Activated gamma-delta T cell treated with Interleukin-2 at 50 U/mL for 16 hours (primary cell): ENCODE measurements at regions not wholly inside any gene's neighbourhood (a gene's known extent, or its start where the extent isn't known, plus 50 kb on each side); places are given as distances from the start of the nearest gene placed in this dataset.
"Not testable (repeated sequence)": the region's sequence is repeated elsewhere in the genome, so short reads cannot be mapped to it uniquely, and the experiment has no call there.

ENCODE experiments used
- DNase-seq: peaks from one replicate; pipeline ENCODE4 v3.0.0-alpha.2; 2020

DNA sequence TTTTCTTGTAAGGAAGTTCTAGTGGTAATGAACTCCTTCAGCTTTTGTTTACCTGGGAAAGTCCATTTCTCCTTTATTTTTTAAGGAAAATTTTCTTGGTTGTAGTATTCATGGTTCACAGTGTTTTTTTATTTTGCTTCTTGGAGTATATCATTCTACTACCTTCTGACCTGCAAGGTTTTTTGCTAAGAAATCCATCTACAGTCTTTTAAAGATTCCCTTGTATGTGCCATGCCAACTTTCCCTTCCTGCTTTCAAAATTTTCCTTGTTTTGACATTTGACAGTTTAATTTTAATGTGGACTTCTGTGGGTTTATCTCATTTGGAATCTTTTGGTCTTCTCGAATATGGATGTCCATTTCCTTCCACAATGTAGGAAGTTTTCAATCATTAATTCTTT, 855.6 kb downstream of the TBC1D32 start:
- no peak for DNase-seq

DNA sequence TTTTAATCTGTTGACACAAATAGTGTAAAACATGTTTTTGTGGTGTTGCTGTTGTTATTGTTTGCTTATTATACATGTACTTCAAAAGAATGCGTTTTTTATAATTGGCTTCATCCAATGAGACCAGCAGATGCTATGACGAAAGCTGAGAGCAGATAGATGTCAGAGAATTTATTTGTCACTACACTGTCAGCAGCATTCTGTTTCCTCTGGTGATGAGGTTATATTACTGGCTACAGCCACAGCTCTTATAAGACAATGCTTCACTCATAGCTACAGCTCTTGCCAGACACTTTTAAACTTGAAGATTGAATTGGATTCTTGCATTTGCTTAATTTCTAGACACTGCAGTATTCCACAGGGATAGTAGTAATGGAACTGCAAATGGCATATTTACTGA, 860.5 kb downstream of the TBC1D32 start:
- DNase-seq, result no peak

DNA sequence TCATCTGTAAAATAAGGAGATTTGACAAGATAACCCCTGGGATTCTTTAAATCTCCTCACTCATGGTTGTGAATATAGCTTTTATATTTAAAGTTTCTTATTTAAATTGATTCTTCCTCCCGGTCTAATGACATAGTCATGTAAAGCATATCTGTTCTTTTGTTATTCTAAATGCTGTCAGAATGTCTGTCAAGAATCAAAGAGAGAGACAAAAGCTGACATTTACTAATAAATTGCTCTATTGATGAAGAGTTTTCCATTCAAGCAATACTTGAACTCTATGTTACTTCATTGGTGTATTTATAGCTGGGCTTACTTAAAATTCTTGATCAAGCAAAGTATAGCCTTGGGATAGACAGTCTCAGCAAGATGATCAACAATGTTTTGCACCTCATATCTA, 865.8 kb downstream of the TBC1D32 start:
- DNase-seq, result no peak

DNA sequence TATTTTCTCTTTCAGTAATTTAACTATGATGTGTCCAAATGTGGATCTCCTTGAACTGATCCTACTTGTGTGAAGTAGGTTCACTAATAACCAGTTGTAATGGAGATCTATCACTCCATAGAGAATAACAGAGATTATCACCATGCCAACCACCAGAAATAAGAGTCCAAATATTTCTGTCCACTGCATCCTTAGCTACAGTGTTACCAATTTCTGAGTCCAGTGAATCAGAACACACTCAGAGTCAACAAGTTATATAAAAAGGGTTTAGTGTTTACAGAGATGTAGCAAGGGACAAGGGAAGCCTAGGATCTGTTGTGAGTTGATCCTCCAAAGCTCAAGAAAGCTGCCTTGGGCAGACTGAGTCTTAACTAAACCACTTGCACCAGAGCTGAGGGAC, 882.8 kb downstream of the TBC1D32 start:
- no peak for DNase-seq

DNA sequence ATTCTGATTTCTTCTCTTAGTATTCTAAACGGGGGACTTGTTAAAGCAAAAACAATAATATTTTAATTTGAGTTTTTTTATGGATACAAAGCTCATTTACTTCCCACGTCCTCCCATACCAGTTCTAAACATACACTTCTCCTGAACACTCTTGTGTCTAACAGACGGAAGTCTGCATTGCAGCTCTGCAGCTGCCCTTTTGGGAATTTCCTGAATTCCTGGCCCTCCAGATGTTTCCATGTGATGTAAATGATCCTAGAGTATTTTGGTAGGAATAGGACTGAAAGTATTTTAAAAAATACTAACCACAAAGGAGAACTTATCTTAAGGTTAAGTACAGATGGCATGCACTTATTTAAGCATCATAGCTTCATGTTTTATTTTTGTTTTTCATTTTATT, 886.7 kb downstream of the TBC1D32 start:
- DNase-seq, result no peak

DNA sequence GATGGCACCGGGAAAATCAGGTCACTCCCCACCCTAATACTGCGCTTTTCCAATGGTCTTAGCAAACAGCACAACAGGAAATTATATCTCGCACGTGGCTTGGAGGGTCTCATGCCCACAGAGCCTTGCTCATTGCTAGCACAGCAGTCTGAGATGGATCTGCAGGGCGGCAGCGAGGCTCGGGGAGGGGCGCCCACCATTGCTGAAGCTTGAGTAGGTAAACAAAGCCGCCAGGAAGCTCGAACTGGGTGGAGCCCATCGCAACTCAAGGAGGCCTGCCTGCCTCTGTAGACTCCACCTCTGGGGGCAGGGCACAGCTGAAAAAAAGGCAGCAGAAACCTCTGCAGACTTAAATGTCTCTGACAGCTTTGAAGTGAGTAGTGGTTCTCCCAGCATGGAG, 901.4 kb downstream of the TBC1D32 start:
- not testable (repeated sequence) for DNase-seq

DNA sequence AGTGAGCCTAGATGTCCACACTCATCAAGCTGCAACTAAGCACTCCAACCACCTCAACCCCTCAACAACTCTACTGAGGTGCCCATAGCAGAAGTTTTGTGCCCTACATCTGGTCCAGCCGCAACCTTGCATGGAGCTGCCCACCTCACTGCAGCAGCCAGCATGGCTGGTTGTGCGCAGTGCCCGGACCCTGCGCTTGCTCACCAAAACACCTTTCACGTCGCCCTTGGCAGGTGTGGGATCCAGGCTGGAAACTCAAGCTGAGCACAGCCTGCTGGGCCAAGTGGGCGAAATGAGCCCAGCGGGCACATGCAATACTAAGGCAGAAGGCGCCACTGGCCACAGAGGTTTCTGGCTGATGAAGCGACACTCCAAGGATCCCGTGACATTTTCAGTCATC, 902.4 kb downstream of the TBC1D32 start:
- DNase-seq, result no peak

DNA sequence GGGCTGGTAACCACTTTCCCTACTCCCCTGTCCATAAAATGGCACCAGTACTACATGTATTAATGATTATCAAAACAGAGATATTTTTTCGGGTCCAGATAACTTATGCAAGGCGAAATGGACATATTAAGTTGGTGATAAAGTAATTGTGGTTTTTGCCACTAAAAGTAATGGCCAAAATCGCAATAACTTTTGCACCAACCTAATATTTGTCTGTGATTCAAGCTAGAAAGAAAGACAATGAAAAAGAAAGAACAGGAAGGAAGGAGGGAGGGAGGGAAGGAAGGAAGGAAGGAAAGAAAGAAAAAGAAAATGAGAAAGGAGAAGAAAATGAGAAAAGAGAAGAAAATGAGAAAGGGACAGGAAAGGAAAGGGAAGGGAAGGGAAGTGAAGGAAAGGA, 922.9 kb downstream of the TBC1D32 start:
- no peak for DNase-seq

DNA sequence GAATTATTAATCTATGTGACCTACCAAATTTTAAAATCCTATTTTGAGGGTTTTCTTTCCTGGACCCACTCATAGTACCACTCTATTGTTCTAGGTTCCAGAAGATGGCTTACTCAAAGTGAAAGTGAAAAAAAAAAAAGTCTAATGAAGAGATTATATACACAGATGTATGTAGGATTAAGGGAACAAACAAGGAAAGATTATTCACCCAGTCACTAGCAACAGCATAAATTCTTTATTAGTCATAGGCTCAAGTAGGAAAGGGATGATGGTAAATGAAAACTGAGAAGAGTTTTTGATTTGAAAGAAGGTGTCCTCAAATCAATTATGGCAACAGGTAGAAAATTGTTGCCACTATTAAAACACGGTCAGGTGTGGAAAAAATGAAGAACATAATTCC, 923.7 kb downstream of the TBC1D32 start:
- DNase-seq, result no peak

DNA sequence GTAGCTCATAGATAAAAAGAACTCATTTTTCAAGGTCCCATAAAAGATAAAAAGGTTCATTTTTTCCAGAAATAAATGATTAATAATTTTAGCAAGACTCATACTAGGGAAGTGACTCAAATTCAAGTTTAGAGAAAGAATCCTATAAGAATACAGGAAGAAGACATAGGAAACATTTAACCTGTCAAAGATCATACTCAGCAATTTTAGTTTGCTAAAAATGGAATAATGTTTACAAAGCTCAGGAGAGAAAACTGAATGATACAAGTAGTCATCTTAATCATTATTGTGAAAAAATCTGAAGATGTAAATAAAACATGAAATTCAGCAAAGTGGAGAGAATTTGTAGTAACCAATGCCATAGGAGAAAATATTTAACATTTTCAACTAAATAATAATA, 926.6 kb downstream of the TBC1D32 start:
- no peak for DNase-seq

DNA sequence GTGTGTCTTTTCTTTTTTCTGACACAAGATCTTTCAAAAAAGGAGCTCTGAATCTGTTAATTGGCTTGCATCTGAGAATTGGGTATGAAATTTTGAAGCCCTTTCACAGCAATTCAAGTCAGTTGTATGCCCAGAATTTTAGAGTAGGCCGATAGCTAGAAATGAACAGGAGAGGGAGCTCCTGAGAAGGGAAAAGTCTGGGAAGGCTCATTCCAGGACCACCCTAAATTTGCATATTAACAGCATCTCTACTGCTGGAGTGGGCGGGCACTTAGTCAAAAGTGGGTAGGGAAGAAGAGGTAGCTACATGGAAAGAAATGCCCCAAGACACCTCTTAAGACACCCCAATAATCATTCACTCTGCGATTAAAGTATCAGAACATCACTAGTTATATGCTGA, 928.3 kb downstream of the TBC1D32 start:
- DNase-seq, result no peak

DNA sequence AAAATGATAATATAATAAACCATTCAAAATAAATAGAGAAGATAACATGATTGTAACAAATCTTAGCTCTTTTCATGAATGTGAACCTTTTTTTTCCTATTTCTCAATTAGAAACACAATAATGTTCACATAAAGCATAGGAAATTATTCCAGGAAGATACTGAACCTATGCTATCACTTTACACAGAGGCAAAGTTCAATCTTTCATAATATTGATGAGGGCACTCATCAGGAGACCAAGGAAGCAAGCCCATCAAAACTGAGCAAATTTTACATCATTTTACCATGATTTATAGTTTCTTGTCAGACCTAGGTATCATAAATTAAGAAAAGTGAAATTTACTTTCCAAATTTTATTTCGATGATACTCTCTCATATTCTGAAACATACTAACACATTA, 938.5 kb downstream of the TBC1D32 start:
- no peak for DNase-seq

DNA sequence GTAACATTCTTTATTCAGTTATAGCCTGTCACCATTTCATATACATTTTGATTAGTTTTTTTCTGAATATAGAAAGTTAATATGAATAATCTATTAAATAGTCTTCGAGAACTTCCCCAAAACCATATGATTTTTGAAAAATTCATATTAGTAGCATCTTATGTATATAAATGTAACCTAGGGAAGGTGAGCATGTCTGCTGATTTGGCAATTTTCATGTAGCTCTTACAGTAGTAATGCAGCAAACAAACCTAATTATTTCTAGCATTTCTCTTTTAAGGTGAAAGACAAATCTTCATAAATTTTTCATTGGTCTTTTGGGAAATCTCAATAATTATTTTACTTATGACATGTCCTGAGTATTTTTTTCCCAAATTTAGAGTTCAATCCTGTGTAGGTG, 939.0 kb downstream of the TBC1D32 start:
- DNase-seq, result no peak

DNA sequence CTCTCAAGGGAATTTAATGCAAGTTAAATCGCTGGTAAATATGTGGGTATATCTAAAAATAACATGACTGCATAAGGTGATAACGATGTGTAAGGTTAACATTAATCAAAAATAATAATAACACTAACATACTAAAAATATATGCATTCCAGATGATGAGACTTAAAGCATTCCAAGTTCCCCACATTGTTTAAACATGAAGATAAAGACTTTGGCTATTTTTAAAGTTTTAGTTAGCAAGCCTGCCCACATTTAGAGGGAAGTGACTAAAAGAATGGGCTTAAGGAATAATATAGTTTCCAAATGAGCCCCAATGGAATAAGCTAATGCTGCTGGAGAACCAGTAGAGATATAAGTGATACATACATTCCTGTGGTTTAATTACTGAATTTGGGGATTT, 941.3 kb downstream of the TBC1D32 start:
- DNase-seq, result no peak

DNA sequence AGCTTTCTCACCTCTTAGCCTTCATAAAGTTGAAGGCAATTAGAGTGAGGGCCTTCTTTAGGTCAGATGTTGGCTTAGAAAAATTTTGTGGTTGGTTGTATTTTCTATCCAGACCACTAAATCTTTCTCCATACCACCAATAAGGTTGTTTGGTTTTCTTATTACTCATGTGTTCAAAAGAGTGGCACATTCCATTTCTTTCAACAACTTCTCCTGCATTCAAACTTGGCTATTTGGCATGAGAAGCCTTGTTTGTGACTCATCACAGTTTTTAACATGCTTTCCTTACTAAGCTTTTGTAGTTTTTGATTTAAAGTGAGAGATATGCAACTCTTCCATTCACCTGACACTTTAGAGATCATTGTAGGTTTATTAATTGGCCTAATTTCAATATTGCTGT, 949.6 kb downstream of the TBC1D32 start:
- DNase-seq, result no peak

DNA sequence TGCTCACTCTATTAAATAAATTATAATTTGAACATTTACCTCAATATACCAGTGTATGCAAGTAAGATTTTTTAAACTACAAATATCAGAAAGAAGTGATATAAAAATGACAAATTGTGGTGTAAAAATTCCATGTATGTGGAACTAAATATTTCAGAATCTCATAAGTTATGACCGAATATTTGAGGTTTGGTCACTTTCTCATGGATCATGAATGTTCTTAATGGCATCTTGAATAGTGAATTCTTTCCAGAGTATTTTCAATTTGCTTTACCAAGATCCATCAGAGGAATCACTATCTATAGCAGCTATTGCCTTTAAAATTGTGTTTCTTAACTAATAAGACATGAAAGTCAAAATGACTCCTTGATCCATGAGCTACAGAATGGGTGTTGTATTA, 950.6 kb downstream of the TBC1D32 start:
- DNase-seq, result no peak

DNA sequence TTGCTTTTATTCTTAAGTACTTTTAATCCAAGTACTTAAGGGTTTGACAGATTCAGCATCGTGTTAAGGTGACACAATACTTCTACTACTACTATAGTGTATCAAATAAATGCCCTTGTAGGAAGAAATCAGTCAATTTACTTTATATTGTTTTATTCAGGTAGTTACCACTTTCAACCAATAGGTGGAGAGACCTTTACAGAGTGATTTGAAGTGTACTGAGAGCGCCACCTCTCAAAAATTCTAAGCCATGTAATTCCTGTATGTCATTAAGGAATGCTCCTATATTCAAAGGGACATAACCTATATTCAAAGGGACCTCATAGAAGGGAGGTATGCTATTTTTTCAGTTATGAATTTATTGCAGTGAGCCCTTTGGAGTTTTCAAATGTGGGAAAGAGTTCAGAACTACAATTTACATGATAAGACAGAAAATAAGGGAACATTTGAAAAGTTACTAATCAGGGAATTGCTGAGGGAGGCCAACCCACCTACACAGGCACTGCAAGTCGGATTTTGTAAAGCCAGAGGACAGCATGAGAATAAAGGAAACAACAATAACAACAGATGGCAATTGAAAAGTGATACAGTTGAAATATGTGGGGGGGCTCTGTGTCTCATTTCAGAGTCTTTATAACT, 955.6 kb downstream of the TBC1D32 start:
- DNase-seq, result no peak

DNA sequence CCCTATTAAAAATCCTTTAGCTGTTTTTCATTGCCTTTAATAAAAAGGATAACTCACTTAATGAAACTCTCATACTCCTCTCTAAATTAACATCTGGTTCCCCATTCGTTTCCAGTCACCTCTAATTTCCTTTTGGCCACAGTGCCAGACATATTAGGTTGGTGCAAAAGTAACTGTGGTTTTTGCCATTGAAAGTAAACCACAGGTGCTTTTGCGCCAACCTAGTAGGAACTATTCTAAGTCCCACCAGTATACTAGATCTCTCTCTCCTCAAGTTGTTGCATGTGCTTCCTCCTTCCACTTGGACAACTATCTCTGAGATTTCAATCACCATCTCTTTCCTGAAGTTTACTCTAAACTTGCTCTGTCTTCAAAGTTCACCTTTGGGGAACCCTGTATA, 961.1 kb downstream of the TBC1D32 start:
- DNase-seq, result no peak

DNA sequence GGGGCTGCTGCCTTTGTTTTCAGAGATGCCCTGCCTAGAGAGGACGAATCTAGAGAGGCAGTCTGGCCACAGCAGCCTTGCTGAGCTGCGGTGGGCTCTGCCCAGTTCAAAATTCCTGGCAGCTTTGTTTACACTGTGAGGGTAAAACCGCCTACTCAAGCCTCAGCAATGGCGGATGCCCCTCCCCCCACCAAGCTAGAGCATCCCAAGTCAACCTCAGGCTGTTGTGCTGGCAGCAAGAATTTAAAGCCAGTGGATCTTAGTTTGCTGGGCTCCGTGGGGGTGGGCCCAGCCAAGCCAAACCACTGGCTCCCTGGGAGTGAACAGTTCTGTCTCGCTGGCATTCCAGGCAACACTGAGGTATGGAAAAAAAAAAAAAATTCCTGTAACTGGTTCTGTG, 970.9 kb downstream of the TBC1D32 start:
- DNase-seq, result no peak

DNA sequence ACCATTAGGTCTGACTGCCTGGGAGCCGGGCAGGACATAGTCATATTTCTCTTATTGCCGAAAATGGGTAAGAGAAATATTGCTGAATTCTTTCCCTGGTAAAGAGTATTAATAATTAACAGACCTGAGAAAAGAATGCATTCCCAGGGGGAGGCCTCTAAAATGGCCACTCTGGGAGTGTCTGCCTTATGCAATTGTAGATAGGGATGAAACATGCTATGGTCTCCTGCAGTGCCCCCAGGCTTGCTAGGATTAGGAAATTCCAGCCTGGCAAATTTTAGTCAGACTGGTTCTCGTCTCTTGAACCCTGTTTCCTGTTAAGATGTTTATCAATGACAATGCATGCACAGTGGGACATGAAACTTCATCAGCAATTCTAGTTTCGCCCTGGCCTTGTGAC, 975.7 kb downstream of the TBC1D32 start:
- not testable (repeated sequence) for DNase-seq

DNA sequence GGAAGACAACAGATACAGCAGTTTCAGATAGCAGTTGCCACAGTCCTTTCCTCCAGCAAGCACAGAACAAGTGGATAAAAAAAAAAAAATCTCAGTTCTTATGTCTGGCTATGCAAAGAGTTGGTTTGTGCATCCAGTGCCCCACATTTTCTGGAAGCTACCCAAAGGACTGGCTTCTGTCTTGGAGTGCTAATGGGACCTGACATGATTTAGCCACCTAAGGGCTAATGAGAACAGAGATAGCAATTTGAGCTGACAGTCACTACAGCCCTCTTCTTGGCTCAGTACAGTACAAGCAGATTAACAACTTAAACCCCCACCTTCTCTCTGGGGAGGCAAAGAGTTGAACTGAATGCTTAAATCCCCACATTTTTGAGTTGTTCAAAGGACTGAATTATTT, 976.8 kb downstream of the TBC1D32 start:
- DNase-seq, result no peak

DNA sequence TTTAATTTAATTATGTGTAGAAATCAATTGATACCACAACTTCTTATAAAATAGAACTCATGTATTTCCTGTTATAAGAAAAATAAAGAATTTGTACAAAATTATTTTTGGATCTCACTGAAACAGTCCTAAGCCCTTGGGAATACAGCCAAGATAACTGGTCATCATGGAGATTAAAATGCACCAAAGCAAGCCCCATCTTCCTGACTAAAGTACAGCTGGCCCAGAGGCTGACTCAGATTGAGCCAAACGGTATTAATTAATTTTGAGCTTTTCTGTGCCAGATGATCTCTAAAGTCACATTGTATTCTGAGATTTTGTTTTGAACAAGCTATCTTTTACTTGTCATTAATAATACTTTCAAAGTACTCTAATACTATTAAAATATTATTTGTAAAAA, 978.5 kb downstream of the TBC1D32 start:
- no peak for DNase-seq

DNA sequence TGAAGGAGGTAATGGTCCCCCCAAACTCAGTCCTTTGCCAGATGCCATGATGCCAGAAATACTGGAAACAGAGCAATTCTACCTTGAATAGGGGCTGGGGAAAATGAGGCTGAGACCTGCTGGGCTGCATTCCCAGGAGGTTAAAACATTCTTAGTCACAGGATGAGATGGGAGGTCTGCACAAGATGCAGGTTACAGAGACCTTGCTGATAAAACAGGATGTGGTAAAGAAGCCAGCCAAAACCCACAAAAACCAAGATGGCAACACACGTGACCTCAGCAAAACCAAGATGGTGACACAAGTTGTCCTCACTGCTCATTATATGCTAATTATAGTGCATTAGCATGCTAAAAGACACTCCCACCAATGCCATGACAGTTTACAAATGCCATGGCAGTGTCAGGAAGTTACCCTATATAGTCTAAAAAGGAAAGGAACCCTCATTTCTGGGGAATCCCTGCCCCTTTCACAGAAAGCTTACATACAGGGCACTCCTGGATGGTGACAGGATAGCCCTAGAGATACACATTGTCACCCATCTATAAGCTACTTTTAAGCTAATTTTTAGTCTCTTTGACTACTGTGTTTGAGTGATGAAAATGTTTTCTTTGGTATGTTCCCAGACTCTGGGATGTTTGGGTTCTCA, 979.7 kb downstream of the TBC1D32 start:
- DNase-seq, result no peak

DNA sequence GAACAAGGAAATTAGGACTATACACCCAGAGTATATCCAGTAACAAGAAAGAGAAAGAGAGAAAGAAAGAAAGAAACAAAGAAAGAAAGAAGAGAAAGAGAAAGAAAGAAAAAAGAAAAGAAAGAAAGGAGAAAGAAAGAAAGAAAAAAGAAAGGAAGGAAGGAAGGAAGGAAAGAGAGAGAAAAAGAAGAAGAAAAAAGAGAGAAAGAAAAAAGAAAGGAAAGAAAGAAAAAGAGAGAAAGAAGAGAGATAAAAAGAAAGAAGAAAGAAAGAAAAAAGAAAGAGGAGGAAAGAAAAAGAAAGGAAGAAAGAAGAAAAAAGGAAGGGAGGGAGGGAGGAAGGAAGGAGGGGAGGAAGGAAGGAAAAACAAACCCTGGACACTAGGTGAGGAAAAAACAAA, 981.8 kb downstream of the TBC1D32 start:
- DNase-seq, result no peak

DNA sequence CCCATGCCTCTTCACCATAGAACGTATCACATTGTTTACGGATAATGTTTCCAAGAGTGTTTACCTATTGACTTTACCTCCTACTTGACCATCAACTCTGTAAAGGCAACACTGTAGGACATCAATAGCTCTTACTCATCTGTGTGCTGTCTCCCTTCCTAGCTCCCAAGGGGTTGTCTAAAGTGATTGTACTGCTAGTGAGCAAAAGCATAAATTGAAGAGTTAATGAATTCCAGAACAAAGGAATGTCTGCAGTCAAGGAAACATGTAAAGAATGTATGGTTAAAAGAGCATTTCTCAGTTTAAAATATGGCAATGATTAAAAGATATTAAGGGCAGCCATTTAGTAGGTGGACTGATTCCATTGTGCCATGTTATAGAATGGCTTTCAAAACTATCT, 985.4 kb downstream of the TBC1D32 start:
- no peak for DNase-seq
